ENCODE measurements at regions not wholly inside any gene's neighbourhood (a gene's known extent, or its start where the extent isn't known, plus 50 kb on each side); places are given as distances from the start of the nearest gene placed in this dataset.

DNA sequence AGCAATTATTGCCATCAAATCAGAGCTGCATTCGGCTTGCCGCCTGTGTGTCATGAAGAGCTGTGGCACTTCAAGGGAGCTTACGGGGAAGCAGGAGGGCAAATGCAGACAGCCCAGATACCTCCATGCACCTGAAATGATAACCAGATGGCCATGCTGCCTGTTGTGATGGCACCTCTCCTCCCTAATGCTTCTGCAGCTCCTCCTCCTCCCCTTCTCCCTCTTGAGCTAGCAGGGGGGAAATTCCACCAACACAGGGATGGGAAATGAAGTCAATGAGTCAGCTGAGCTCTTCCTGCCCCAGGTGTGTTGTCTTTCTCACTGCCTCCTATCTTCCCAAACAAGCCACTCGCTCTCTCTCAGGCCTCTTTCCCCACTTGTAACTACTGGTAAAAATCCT is 565.0 kb downstream of the BCOR start:
- no peak overlapping the region for H3K4me3 ChIP-seq
- no peak overlapping the region for H3K27ac ChIP-seq
- intact Hi-C loops (cut with DNase I; ENCODE audit: low total_unique reads): no loop called here
- H3K9me3 ChIP-seq: peaks cover 0 to 13% of the 10 kb centered on the region in 2 donors
- no peaks in the 10 kb centered on the region for H3K36me3 ChIP-seq
- H3K27me3 ChIP-seq: peaks cover 0 to 67% of the 10 kb centered on the region in 2 donors
- TF ChIP-seq POLR2AphosphoS5 (IDR thresholded peaks at IDR 0.05) (no peak), CTCF (IDR thresholded peaks at IDR 0.05) (no peak)
- no peaks in the 10 kb centered on the region for H3K4me1 ChIP-seq
- no peak for DNase-seq (ENCODE audit: low spot score in 2 of 2)

- Histone ChIP-seq H3K4me3 (no peak overlapping the region), H3K4me1 (no peaks in the 10 kb centered on the region), H3K36me3 (no peaks in the 10 kb centered on the region), H3K9me3 (peaks cover 0 to 13% of the 10 kb centered on the region in 2 donors), H3K27me3 (peaks cover 0 to 58% of the 10 kb centered on the region in 2 donors), H3K27ac (no peak overlapping the region)
- no peak for DNase-seq (ENCODE audit: low spot score in 2 of 2)
- TF ChIP-seq POLR2A (IDR thresholded peaks at IDR 0.05): no peak
- no peak for TF ChIP-seq POLR2AphosphoS5 (IDR thresholded peaks at IDR 0.05)
- no peak for TF ChIP-seq CTCF (IDR thresholded peaks at IDR 0.05)
- intact Hi-C loops (cut with DNase I; ENCODE audit: low total_unique reads): no loop called here
Observed at GRCh38 chrX:39534949-39535348, 562.8 kb downstream of the BCOR start.

DNA sequence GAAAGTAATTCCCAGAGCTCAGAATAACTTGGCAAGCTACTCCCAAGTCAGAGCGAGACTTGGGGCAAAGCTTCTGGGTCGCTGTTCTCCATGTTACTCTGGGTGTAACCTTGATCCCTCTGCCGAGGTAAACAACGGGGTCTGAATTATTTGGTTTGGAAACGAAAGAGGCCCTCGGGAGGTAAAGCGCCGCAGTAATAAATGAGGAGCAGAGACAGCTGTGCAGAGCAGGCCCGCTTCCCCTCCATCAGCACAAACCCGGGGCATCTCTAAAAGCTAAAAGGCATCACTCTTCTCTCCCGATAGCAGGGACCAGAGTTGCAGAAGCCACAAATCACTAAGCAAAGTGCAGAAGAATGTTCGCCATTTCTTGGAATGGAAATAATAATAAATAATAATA is 561.5 kb downstream of the BCOR start:
- DNase-seq (ENCODE audit: low spot score in 2 of 2): no peak
- no peaks in the 10 kb centered on the region for H3K4me1 ChIP-seq
- peaks cover 0 to 10% of the 10 kb centered on the region in 2 donors for H3K9me3 ChIP-seq
- no peak overlapping the region for H3K4me3 ChIP-seq
- H3K27ac ChIP-seq: no peak overlapping the region
- peaks cover 0 to 68% of the 10 kb centered on the region in 2 donors for H3K27me3 ChIP-seq
- TF ChIP-seq CTCF (IDR thresholded peaks at IDR 0.05) (no peak), POLR2A (IDR thresholded peaks at IDR 0.05) (no peak), POLR2AphosphoS5 (IDR thresholded peaks at IDR 0.05) (no peak)
- H3K36me3 ChIP-seq: no peaks in the 10 kb centered on the region
- intact Hi-C loops (cut with DNase I; ENCODE audit: low total_unique reads): no loop called here

- no peak for DNase-seq (ENCODE audit: low spot score in 2 of 2)
- no peak for TF ChIP-seq CTCF (IDR thresholded peaks at IDR 0.05)
- no peak for TF ChIP-seq POLR2AphosphoS5 (IDR thresholded peaks at IDR 0.05)
- no peak for TF ChIP-seq POLR2A (IDR thresholded peaks at IDR 0.05)
- H3K27me3 ChIP-seq: peaks cover 0 to 41% of the 10 kb centered on the region in 2 donors
- intact Hi-C loops (cut with DNase I; ENCODE audit: low total_unique reads): no loop called here
- H3K4me3 ChIP-seq: no peak overlapping the region
- no peak overlapping the region for H3K27ac ChIP-seq
- no peaks in the 10 kb centered on the region for H3K36me3 ChIP-seq
- no peaks in the 10 kb centered on the region for H3K4me1 ChIP-seq
- peaks cover 4 to 21% of the 10 kb centered on the region in 2 donors for H3K9me3 ChIP-seq
Observed at GRCh38 chrX:39541881-39542280, 555.9 kb downstream of the BCOR start.

GRCh38 chrX:39542316-39542715 is 555.4 kb downstream of the BCOR start:
- TF ChIP-seq POLR2A (IDR thresholded peaks at IDR 0.05) (no peak), CTCF (IDR thresholded peaks at IDR 0.05) (no peak), POLR2AphosphoS5 (IDR thresholded peaks at IDR 0.05) (no peak)
- intact Hi-C loops (cut with DNase I; ENCODE audit: low total_unique reads): no loop called here
- no peak overlapping the region for H3K27ac ChIP-seq
- no peak for DNase-seq (ENCODE audit: low spot score in 2 of 2)
- no peaks in the 10 kb centered on the region for H3K4me1 ChIP-seq
- peaks cover 0 to 37% of the 10 kb centered on the region in 2 donors for H3K27me3 ChIP-seq
- no peak overlapping the region for H3K4me3 ChIP-seq
- no peaks in the 10 kb centered on the region for H3K36me3 ChIP-seq
- H3K9me3 ChIP-seq: peaks cover 4 to 21% of the 10 kb centered on the region in 2 donors
